Endothelial cell of umbilical vein (primary cell): ENCODE measurements at regions not wholly inside any gene's neighbourhood (a gene's known extent, or its start where the extent isn't known, plus 50 kb on each side); places are given as distances from the start of the nearest gene placed in this dataset.

Experiments used
- POLR2A ChIP-seq: IDR thresholded peaks from 2 replicates; pipeline ENCODE4 v1.6.1; 2012; ENCODE audit warnings: low read depth, mild to moderate bottlenecking, control low read depth, low read length
- TF ChIP-seq, protein P1 (sequence below), 2 donors: IDR thresholded peaks; 1 replicate in 1 of 2; 2 replicates in 1 of 2; pipeline ENCODE4 v1.5.1; 2011; ENCODE audit warnings: low read length in 2 of 2, mild to moderate bottlenecking in 2 of 2, moderate library complexity in 2 of 2, control low read depth in 1 of 2, inconsistent platforms in 1 of 2, low read depth in 1 of 2; ENCODE audit not compliant: insufficient read depth in 1 of 2; ENCODE audit errors: extremely low read depth in 1 of 2
- TF ChIP-seq, protein P2 (sequence below): IDR thresholded peaks from 2 replicates; pipeline ENCODE4 v1.6.1; 2011; ENCODE audit not compliant: insufficient read depth, insufficient read length

DNA sequence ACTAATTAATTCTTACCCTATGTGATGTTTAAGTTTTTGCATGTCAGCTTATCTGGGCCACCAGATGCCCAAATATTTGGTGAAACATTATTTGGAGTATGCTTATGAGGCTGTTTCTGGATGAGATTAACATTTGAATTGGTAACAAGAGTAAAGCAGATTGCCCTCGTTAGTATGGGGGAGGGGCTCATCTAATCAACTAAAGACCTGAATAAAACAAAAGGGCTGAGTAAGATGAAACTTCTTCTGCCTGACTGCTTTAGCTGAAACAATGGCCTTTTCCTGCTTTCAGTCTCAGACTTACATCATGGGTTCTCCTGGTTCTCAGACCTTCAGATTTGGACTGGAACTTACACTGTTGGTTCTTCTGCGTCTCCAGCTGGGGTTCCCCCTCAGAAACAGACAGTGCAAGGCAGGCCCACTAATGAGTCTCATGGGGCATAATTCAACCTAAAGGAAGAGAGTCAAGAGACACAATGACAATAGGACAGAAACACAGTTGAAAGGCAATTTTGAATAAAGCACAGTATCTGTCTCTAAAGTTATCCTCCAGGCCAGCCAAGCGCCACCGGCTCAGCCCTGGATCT, 288.4 kb downstream of the CAAP1 start:
- no peak for TF ChIP-seq POLR2A
- TF ChIP-seq, protein P1, sequence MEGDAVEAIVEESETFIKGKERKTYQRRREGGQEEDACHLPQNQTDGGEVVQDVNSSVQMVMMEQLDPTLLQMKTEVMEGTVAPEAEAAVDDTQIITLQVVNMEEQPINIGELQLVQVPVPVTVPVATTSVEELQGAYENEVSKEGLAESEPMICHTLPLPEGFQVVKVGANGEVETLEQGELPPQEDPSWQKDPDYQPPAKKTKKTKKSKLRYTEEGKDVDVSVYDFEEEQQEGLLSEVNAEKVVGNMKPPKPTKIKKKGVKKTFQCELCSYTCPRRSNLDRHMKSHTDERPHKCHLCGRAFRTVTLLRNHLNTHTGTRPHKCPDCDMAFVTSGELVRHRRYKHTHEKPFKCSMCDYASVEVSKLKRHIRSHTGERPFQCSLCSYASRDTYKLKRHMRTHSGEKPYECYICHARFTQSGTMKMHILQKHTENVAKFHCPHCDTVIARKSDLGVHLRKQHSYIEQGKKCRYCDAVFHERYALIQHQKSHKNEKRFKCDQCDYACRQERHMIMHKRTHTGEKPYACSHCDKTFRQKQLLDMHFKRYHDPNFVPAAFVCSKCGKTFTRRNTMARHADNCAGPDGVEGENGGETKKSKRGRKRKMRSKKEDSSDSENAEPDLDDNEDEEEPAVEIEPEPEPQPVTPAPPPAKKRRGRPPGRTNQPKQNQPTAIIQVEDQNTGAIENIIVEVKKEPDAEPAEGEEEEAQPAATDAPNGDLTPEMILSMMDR (IDR thresholded peaks at IDR 0.05; ENCODE audit: extremely low read depth in 1 of 2, insufficient read depth in 1 of 2, low read depth in 1 of 2, low read length in 2 of 2): no peak
- TF ChIP-seq, protein P2, sequence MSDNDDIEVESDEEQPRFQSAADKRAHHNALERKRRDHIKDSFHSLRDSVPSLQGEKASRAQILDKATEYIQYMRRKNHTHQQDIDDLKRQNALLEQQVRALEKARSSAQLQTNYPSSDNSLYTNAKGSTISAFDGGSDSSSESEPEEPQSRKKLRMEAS: no peak
